ENCODE measurements at regions not wholly inside any gene's neighbourhood (a gene's known extent, or its start where the extent isn't known, plus 50 kb on each side); places are given as distances from the start of the nearest gene placed in this dataset.

DNA sequence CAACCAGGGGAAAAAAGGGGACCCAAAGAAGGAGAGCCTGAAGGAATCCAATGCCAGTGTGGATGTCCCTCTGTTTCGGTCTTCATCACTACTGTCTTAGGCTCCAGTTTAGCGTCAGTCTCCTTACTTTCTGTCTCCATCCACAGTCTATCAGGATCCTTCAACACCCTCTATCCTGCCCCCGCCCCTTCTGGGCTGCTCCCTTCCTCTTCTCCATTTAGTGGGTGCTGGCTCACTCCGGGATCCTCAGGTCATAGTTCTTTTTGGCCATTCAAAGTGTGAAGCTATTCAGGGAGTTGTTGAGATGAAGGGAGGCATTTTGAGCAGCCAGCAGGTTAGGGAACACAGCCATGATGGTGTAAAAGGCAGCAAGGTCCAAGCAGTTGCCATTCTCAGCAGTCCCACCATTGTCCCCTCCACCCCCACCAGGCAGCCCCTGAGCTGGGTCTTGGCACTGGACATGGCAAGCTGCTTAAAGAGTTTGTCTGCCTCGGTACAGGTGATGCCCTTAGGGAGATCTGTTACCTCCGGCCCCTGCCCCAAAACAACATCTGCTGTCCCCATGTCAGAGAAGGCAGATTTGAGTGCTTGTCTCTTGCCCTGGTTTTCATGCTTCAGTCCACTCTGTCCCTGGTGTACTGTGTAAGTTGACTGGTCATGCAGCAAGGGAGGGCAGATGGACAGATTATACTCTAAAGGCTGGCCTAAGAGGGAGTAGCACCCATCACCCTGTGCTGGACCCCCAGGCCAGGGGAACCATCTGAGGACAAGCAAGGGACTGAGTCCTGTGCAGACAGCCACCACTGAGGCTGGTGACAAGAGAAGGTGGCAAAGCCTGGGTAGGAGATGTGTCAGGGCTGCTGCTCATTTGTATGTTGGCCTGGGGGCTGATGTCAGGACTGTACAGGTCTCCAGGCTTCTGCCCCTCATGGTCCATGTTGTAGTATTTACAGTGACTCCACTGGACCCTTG is 842.0 kb downstream of the HACE1 start:
- DNase-seq: no peak

DNA sequence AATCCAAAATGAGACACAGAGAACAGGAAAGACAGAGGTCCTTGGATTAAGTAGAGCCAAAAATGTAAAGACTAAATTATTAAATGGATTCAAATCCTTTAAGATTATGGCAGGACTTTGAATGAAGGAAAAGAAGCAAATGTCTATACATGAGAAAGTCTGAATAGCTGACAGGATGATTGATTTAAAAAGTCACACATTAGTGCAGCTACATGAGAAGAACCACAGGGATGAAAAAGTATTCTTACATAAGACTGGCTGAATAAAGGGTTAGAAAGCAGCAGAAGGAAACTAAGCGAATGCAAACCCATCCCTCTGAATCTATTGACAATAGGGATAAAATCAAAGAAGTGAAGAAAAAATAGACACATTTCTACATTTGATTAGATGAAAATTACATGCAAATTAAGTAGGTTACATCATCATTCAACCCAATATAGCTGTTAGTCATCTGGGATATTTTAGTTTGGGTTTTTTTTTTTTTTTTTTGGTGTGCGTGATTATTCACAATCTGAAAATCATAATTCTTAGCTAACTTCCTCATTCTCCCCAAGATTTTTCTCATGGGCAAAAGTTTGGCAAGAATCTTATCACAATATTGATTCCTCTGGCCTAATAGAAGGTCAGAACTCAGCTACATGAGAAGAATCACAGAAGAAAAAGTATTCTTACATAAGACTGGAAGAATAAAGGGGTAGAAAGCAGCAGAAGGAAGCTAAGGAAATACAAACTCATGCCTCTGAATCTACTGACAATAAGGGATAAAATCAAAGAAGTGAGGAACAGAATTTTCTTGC is 845.4 kb downstream of the HACE1 start:
- no peak for DNase-seq

DNA sequence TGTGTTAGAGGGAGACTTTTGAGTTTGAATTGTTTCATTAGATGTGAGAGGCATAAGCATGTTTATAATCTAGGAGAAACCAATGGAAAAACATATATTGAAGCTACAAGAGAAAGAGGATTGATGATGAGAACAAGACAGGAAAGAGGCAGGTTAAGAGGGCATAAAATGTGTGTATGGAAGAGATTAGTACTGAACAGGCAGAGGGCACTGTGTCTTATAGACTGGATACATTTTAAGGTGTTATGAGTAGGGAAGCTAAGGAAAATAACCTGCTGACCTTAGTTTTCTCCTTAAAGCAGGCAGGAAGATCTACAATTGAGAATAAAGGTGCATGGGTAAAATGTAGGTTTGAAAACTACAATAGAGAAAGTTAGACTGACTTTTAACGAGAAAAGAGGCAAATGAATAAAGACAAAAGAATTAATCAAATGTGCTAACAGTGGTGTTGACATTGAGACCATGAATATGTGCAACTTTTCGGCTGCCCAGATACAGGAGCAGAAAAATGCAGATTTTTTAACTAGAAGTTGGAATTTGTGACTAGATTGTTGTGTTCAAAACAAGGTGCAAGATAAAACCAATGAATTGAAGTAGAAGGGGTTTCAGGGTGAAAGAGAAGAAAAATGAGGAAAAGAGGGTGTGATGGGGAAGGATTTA is 846.3 kb downstream of the HACE1 start:
- no peak for DNase-seq

DNA sequence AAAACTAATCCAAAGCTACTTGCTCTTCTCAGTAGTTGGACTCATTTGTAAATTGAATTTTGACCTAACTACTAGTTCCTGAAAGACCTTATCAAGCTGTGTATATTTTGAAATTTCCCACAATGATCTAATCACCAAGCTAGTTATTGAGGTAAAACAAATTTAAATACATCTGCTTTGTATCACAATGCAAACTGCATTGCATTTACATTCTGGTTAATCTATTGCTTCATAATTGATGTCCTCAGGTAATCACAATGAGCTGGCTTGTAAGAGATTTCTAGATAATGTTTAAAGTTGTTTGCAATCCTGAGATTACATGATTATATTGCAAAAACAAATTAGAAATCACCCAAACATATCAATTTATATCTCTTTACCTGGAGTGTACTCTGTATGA is 848.8 kb downstream of the HACE1 start:
- no peak for DNase-seq

DNA sequence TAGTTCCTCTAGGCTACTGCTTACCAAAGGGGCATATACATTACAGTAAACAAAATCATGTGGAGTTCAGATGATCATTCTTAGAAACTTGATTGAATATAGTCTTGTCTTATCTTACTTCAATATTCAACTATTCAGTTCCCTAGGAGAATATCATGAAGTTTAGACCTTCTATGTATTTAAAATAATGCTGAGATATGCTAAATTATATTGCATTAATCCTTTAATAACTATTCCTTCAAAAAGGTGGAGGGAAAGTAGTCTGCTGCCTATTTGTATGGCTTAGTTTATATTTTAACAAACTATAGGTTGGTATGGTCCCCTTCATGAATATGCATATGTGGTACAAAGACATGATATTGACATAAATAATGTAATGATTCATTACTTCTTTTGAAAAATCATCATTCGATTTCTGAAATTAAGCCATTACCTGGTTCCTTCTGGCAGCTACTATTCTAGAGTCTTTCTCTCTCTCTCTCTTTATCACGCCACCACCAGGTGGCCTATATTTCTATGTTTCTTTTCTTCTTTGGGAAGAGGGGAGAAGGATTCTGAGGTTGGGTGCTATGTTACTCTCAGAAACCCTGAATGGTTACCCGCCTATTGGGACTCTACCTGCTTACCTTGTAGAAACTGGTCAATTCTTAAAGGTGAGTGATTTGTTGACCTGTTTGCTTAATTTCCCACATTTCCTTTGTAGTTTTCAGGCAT is 855.8 kb downstream of the HACE1 start:
- DNase-seq: no peak

DNA sequence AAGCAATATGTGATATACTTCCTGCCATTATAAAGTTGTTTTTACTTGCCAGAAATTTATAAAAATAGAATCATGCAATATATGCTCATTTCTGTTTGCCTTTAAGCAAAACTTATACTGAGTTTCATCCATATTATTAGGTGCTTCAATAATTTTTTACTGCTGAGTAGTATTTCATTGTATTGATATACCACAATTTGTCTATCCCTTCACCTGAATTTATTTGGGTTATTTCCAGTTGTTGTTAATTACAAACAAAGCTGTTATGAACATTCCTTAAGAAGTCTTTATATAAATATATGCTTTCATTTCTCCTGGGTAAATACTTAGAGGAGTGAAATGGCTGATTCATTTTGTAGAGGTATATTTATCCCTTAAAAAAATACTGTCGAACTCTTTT is 864.1 kb downstream of the HACE1 start:
- DNase-seq: no peak

DNA sequence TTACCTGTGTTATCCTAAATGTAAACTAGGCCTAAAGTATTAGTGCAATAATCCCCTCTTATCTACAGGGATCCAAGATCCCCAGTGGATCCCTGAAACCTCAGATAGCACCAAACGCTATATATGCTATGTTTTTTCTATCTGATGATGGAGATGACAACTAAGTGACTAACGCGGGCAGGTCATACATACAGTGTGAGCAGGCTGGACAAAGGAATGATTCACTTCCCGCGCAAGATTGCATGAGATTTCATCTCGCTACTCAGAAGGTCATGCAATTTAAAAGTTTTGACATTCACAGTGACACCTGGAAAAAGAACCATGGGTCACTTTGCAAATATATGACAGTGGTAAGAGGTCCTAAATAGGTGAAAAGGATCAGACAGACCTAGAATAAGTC is 875.9 kb downstream of the HACE1 start:
- DNase-seq: no peak

DNA sequence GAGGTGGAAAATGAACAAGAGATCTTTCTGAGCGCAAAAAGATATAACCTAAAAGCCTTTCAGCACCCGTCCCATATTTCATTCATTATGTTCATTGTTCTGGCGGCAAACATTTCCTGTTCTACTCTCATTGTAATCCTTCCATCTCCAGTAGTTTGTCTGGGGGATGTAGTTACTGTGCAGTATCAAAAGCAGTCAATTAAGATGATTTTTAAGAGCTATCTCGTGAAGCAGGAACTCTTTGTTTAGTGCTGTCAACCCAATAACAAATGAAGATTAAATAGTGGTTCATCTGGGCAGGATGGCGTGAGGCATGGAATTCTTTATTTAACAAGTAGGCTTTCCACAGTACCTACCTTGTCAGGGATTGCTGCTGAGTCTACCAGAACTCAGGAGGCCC is 876.7 kb downstream of the HACE1 start:
- DNase-seq: no peak

DNA sequence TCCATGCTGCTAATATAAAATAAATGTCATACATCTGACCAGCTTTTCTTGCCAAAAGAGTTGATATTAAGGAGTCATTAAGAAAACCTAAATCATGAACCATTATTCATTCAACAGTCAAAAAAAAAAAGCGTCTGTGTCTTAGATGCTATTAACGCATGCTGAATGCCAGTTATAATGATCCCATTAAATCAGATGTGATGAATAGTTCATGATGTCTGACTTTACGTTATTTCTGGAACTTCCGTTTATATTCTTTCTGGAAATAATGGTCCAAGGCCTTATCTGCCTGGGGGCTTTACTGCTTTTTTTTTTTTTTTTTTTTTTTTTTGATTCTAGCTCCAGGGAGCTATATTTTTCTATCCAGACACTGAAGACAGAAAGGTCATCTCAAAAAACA is 877.1 kb downstream of the HACE1 start:
- no peak for DNase-seq

DNA sequence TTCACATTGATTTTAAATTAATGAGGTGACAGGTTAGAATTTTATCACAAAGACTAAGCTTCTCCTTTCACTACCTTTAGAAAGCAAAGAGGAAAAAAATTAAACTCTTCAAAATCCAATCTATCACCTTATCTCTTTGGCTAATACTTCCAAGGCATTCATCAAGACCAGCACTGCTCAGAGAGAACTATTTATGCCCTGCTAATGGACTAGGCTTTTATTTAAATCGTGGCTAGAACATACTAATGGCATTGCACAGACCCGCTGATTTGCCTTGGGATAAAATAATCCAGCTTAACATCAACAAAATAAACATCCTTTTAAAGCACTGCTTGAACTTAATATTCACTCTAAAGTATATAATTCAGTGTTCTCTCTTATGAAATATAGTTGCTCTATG is 880.4 kb downstream of the HACE1 start:
- no peak for DNase-seq

DNA sequence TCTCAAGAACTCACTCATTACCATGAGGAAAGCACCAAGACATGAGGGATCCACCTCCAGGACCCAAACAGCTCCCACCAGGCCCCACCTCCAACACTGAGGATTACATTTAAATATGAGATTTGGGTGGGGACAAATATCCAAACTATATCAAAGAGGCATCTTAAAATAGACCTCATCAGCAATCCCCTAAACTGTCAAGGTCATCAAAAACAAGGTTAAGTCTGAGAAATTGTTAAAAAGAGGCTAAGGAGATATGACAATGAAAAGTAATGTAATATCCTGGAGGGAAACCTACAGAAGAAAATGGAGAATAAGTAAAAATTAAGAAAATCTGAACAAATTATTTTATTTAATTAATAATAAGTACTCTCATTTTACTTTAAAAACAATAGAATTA is 922.3 kb downstream of the HACE1 start:
- no peak for DNase-seq

DNA sequence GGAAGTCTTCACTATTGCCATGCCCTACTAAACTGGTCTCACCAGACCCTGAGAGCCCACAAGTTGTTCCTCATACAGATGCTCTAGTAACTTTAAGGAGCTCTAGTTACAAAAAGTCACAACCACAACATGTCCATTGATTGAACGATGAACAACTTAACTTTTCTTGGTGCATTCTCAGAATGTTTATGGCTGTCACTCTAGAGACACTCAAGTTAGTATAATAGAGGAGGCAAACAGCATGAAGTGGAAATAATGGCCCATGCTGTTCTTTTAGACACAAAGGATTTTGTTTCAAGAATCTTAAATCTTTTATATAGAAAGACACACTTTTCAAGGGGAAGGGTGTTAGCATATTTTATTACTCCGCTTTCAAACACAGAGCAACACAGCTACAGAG is 934.4 kb downstream of the HACE1 start:
- no peak for DNase-seq

DNA sequence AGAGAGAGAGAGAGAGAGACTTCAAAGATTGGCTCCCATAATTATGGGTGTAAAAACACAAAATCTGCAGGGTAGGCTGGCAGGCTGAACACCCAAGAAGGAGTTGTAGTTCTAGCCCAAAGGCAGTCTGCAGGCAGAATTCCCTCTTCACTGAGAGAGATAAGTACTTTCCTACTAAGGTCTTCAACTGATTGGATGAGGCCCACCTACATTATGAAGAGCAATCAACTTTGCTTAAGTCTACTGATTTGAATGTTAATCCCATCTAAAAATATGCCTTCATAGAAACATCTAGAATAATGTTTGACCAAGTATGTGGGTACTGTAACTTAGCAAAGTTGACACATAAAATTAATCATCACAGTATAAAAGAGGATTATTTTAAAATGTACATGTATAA is 949.7 kb downstream of the HACE1 start:
- DNase-seq: no peak

DNA sequence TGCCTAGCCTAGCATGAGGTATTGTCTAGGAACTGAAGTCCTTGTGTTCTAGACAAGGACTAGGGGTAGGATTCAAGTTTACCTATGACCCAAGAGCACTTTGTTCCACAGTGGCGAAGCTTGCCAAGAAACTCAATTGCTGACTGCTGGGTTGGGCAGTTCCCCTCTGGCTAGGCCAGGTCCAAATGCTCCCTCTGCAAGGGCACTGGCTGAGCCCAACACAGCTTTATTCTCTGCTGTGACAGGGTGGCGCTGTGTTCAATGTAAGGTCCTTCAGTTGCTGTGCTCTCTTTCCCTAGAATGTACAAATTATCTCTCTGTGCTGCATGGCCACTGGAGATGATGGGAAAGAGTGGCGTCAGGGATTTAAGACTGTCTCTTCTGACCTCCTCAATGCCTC is 950.8 kb downstream of the HACE1 start:
- no peak for DNase-seq

DNA sequence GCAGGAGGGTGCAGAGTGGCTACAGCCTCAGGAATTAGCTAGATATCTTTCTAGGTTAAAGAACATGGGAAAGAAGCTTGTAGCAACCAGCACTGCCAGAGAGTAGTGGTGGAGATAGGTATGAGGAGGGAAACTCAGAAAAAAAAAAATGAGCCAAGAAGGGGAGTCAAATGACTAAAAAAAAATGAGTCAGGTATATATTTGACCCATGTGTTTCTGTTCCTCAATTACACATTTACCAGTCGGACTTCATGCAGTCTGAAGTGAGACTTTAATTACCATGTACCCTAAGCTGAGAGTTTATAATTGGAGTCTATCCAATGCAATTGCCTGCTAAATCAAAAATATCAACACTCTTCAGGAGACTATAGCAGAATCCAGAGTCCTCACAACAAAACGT is 964.6 kb downstream of the HACE1 start:
- DNase-seq: no peak

DNA sequence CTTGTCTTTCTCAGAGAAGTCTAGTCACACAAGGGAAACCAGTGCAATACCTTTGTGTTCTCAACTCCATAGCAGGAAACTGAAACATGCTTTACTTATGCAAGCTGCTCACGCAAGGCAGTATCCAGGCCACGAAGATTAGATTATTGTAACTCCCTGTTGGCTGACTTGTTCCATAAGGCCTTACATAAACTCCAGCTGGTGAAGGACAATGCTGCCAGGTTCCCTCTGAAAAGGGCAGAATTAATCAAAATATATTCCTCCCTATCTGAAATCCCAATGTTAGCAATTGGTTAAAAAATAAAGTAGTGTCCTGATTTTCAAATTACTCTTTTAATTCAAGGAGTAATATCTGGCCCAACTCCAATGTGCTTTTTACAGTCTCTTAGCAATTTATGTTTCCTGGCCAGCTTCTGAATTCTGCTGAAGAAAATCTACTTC is 966.6 kb downstream of the HACE1 start:
- no peak for DNase-seq

DNA sequence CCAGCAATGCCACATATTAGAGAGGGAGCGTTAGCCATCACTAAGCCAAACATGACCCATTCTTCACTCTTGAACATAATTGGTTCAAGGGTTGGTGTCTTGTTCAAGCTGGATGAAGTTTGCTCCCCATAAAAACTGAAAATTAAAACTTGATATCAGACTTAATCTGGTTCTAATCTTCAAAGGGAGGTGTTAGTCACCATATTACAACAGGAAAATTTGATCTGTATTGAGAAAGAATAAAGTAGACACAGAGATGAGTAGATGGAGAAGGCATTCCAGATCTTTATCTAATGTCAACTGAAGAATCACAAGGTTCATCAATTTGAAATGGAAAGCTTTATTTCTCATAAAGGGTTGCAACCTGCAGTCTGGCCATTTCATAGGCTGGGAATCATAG is 972.8 kb downstream of the HACE1 start:
- DNase-seq: no peak

DNA sequence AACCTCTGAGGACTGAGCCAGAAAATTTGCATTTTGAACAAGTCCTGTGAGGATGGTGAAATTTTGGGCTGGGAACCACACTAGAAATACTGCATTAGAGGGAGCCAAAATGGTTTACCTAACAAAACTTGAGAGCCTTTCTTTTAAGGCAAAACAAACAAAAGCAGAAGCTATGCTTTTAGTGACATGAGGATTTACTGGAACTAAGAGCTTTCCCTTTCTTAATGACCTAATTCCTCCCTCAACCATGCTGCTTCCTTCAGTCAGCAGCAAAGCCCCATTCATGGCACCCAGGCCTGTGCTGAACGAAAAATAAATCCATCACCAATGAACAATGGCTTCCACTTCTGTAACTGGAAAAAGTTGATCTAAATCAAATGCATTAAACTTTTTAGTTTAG is 974.3 kb downstream of the HACE1 start:
- no peak for DNase-seq

DNA sequence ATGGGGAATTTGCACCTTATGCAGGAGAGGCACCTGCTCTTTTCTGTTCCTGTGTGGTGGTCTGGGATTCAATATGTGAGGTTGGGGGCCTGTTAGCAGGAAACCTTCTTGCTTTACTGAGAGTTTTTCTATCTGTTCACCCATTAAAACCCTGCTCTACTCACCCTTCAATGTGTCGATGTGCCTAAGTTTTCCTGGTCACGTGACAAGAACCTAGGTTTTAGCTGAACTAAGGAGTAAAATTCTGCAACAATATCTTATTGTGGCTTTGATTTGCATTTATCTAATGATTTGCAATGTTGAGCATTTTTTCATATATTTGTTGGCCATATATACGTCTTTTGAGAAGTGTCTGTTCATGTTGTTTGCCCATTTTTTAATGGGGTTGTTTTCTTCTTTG is 979.9 kb downstream of the HACE1 start:
- no peak for DNase-seq

DNA sequence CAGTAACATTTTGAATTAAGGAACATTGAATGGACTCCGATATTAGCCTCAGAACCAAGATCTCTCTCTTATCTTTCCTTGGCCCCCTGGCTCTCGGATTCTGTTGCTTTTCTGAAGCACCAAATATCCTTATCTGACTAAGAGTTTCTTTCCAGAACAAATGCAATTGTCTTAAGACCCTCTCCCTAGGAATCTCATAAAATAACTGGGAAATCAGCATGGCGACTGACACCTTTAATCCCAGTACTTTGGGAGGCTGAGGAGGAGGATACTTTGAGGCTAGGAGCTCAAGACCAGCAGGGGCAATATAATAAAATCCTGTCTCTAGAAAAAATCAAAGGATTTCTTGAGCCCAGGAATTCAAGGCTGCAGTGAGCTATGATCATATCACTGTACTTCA is 984.5 kb downstream of the HACE1 start:
- DNase-seq: no peak

DNA sequence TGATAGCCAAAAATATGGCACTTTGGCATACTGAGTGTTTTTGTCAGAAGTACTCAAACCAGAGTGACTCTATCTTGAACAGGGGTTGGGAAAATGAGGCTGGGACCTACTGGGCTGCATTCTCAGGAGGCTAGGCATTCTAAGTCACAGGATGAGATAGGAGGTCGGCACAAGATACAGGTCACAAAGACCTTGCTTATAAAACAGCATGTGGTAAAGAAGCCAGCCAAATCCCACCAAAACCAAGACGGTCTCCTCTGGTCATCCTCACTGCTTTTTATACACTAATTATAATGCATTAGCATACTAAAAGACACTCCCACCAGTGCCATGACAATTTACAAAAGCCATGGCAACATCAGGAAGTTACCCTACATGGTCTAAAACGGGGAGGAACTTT is 985.1 kb downstream of the HACE1 start:
- no peak for DNase-seq

DNA sequence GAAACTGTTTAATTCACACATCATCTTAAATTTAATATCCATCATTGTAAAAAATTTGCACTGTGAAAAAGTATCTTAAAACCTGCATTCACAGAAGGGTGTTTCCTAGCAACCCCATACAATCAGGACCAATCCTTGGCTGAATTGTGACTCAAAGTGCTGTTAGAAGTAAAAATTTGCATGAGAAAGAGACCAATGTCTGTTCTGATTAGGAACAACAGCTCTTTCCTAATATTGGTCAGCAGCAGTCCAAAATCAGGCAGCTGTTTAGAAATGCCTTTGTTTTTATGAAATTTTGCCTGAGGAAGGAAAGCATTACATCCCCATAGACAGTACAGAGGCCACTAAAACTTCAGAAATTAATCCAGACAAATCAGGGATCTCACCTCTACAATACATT is 987.0 kb downstream of the HACE1 start:
- no peak for DNase-seq

DNA sequence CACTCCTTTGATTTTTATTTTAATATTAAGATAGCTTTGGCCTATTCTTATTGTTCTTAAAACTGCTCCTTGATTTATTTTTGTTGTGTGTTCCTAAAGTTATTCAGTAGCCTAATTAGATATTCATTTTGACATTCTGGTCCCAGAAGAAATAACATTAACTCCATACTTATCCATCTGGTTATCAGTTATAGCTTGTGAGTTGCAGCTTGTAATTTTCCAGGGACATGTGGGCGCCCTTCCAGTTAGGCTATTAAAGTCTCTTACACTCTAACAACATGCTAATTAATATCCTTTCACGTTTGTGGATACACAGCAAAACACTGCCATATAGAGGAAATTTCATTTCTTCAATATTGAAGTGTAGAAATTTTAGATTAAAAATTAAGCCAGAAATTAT is 987.5 kb downstream of the HACE1 start:
- no peak for DNase-seq
